HEK293 (cell line): ENCODE measurements at regions not wholly inside any gene's neighbourhood (a gene's known extent, or its start where the extent isn't known, plus 50 kb on each side); places are given as distances from the start of the nearest gene placed in this dataset.

Experiments
- CTCF ChIA-PET: fragments of 350-600 bp; formaldehyde crosslinking; extraction: SDS; loops from one replicate; lab custom pipeline; 2021; ENCODE audit warnings: antibody characterized with exemption; lab: Yijun Ruan, JAX
- POLR2A ChIA-PET: fragments of 300-600 bp; formaldehyde crosslinking; extraction: SDS; loops from one replicate; lab custom pipeline; 2020; ENCODE audit warnings: antibody characterized with exemption, inconsistent platforms; lab: Yijun Ruan, JAX
- H3K27ac ChIP-seq: fragments of 200-500 bp; sonication (Bioruptor generic); 2 replicates; pipeline ENCODE4 v1.5.1; 2014; ENCODE audit warnings: low read depth, low read length, control low read depth, inconsistent platforms; ENCODE audit errors: extremely low read depth
- H3K36me3 ChIP-seq, 2 experiments: fragments of 200-500 bp in 1 of 2; sonication (Bioruptor generic) in 1 of 2; 1 replicate in 1 of 2; 2 replicates in 1 of 2; pipeline ENCODE4 v1.5.1; 2014 to 2017; ENCODE audit warnings: inconsistent platforms in 2 of 2, low read length in 2 of 2; ENCODE audit not compliant: control insufficient read depth in 2 of 2, insufficient read depth in 1 of 2
- H3K4me1 ChIP-seq: fragments of 200-500 bp; sonication (Bioruptor generic); 2 replicates; pipeline ENCODE4 v1.5.1; 2014; ENCODE audit warnings: mild to moderate bottlenecking, low read length, inconsistent platforms; ENCODE audit not compliant: control insufficient read depth, insufficient read depth
- H3K4me3 ChIP-seq: 2 replicates; pipeline ENCODE4 v1.5.1; 2011; ENCODE audit warnings: low read depth, mild to moderate bottlenecking, control low read depth, low read length, moderate library complexity
- H3K9me3 ChIP-seq: fragments of 200-500 bp; sonication (Bioruptor generic); 2 replicates; pipeline ENCODE4 v1.5.1; 2014; ENCODE audit warnings: low read depth, low read length, inconsistent platforms; ENCODE audit not compliant: control insufficient read depth, insufficient read depth
- AEBP2 ChIP-seq: fragments of 450-650 bp; formaldehyde crosslinking; IDR thresholded peaks from 2 replicates; pipeline ENCODE4 v1.5.1; 2016; ENCODE audit warnings: missing biosample characterization, missing genetic modification characterization, borderline replicate concordance
- IKZF3 ChIP-seq: fragments of 450-650 bp; IDR thresholded peaks from 2 replicates; pipeline ENCODE4 v1.5.0; 2018; ENCODE audit warnings: missing biosample characterization, mild to moderate bottlenecking, missing genetic modification characterization, moderate library complexity
- KLF7 ChIP-seq: fragments of 450-650 bp; formaldehyde crosslinking; IDR thresholded peaks from 2 replicates; pipeline ENCODE4 v1.5.1; 2016; ENCODE audit warnings: missing biosample characterization, missing genetic modification characterization, borderline replicate concordance
- MYNN ChIP-seq: fragments of 450-650 bp; formaldehyde crosslinking; IDR thresholded peaks from 2 replicates; pipeline ENCODE4 v1.5.1; 2016; ENCODE audit warnings: missing biosample characterization, missing genetic modification characterization, borderline replicate concordance
- MZF1 ChIP-seq: fragments of 450-650 bp; formaldehyde crosslinking; IDR thresholded peaks from 2 replicates; pipeline ENCODE4 v1.5.1; 2017; ENCODE audit warnings: missing biosample characterization, missing genetic modification characterization, borderline replicate concordance
- PRDM1 ChIP-seq: fragments of 450-650 bp; formaldehyde crosslinking; IDR thresholded peaks from 2 replicates; pipeline ENCODE4; 2016; ENCODE audit warnings: missing biosample characterization, missing genetic modification characterization
- RBAK ChIP-seq: fragments of 450-650 bp; formaldehyde crosslinking; IDR thresholded peaks from 2 replicates; pipeline ENCODE4 v1.5.1; 2016; ENCODE audit warnings: missing biosample characterization, missing genetic modification characterization
- SP2 ChIP-seq: fragments of 450-650 bp; formaldehyde crosslinking; IDR thresholded peaks from 2 replicates; pipeline ENCODE4 v1.5.1; 2016; ENCODE audit warnings: missing biosample characterization, missing genetic modification characterization
- SP3 ChIP-seq: fragments of 450-650 bp; formaldehyde crosslinking; IDR thresholded peaks from 2 replicates; pipeline ENCODE4 v1.5.1; 2016; ENCODE audit warnings: missing biosample characterization, missing genetic modification characterization
- WT1 ChIP-seq: fragments of 450-650 bp; formaldehyde crosslinking; IDR thresholded peaks from 2 replicates; pipeline ENCODE4 v1.5.1; 2016; ENCODE audit warnings: missing biosample characterization, missing genetic modification characterization
- ZBTB17 ChIP-seq: fragments of 450-650 bp; formaldehyde crosslinking; IDR thresholded peaks from 2 replicates; pipeline ENCODE4 v1.5.1; 2016; ENCODE audit warnings: missing biosample characterization, missing genetic modification characterization
- ZFP37 ChIP-seq: fragments of 450-650 bp; formaldehyde crosslinking; IDR thresholded peaks from 2 replicates; pipeline ENCODE4 v1.5.1; 2016; ENCODE audit warnings: missing biosample characterization, missing genetic modification characterization
- ZNF114 ChIP-seq: fragments of 450-650 bp; formaldehyde crosslinking; IDR thresholded peaks from 2 replicates; pipeline ENCODE4 v1.5.0; 2017; ENCODE audit warnings: missing biosample characterization, missing genetic modification characterization
- ZNF121 ChIP-seq: fragments of 450-650 bp; formaldehyde crosslinking; IDR thresholded peaks from 2 replicates; pipeline ENCODE4 v1.5.1; 2016; ENCODE audit warnings: missing biosample characterization, missing genetic modification characterization
- ZNF140 ChIP-seq: fragments of 450-650 bp; formaldehyde crosslinking; IDR thresholded peaks from 2 replicates; pipeline ENCODE4 v1.5.1; 2016; ENCODE audit warnings: missing biosample characterization, missing genetic modification characterization
- ZNF23 ChIP-seq: fragments of 450-650 bp; formaldehyde crosslinking; IDR thresholded peaks from 2 replicates; pipeline ENCODE4 v1.5.1; 2016; ENCODE audit warnings: missing biosample characterization, missing genetic modification characterization, borderline replicate concordance
- ZNF274 ChIP-seq, 2 experiments: fragments of 200-500 bp in 1 of 2; fragments of 450-650 bp in 1 of 2; sonication (Bioruptor generic) in 1 of 2; formaldehyde crosslinking in 1 of 2; IDR thresholded peaks; 2 replicates each; pipeline versions ENCODE4 v1.5.1 to v1.6.1; 2014 to 2016; ENCODE audit warnings: borderline replicate concordance in 1 of 2, inconsistent platforms in 1 of 2, low read length in 1 of 2, missing biosample characterization in 1 of 2, missing genetic modification characterization in 1 of 2
- ZNF311 ChIP-seq: fragments of 450-650 bp; formaldehyde crosslinking; IDR thresholded peaks from 2 replicates; pipeline ENCODE4 v1.5.1; 2017; ENCODE audit warnings: missing biosample characterization, missing genetic modification characterization, borderline replicate concordance
- ZNF433 ChIP-seq: fragments of 450-650 bp; formaldehyde crosslinking; IDR thresholded peaks from 2 replicates; pipeline ENCODE4 v1.5.1; 2016; ENCODE audit warnings: missing biosample characterization, missing genetic modification characterization, low read depth
- ZNF530 ChIP-seq: fragments of 450-650 bp; formaldehyde crosslinking; IDR thresholded peaks from 2 replicates; pipeline ENCODE4 v1.5.1; 2016; ENCODE audit warnings: low read depth, missing biosample characterization, missing genetic modification characterization
- ZNF555 ChIP-seq: fragments of 450-650 bp; formaldehyde crosslinking; conservative IDR thresholded peaks from 2 replicates; pipeline ENCODE4 v1.5.1; 2017; ENCODE audit warnings: missing biosample characterization, mild to moderate bottlenecking, missing genetic modification characterization, inconsistent platforms
- ZNF580 ChIP-seq: fragments of 450-650 bp; formaldehyde crosslinking; IDR thresholded peaks from 2 replicates; pipeline ENCODE4 v1.5.1; 2016; ENCODE audit warnings: missing biosample characterization, missing genetic modification characterization
- ZNF596 ChIP-seq: fragments of 450-650 bp; IDR thresholded peaks from 2 replicates; pipeline ENCODE4 v1.5.0; 2018; ENCODE audit warnings: missing biosample characterization, mild to moderate bottlenecking, missing genetic modification characterization, moderate library complexity
- ZNF610 ChIP-seq: fragments of 450-650 bp; formaldehyde crosslinking; IDR thresholded peaks from 2 replicates; pipeline ENCODE4 v1.5.1; 2016; ENCODE audit warnings: missing biosample characterization, missing genetic modification characterization, borderline replicate concordance
- ZNF791 ChIP-seq: fragments of 450-650 bp; formaldehyde crosslinking; IDR thresholded peaks from 2 replicates; pipeline ENCODE4 v1.5.1; 2016; ENCODE audit warnings: missing biosample characterization, missing genetic modification characterization
- TF ChIP-seq, protein P1 (sequence below): fragments of 450-650 bp; formaldehyde crosslinking; IDR thresholded peaks from 2 replicates; pipeline ENCODE4 v1.5.1; 2016; ENCODE audit warnings: missing biosample characterization, missing genetic modification characterization
- TF ChIP-seq, protein P2 (sequence below): fragments of 450-650 bp; formaldehyde crosslinking; IDR thresholded peaks from 2 replicates; pipeline ENCODE4 v1.5.1; 2016; ENCODE audit warnings: missing biosample characterization, missing genetic modification characterization

- no peak for TF ChIP-seq PRDM1 (tag by site-specific recombination)
- TF ChIP-seq ZNF121: no peak
- no peak for TF ChIP-seq RBAK (tag by site-specific recombination)
- TF ChIP-seq ZNF580 (tag by site-specific recombination): no peak
- TF ChIP-seq ZNF311 (tag by site-specific recombination): no peak
- no peak for TF ChIP-seq SP3 (tag by site-specific recombination)
Measured at GRCh38 chr7:11300241-11300640, 326.6 kb downstream of the PHF14 start (continued).

- Histone ChIP-seq H3K9me3 (no peaks in the 10 kb centered on the region), H3K36me3 (no peaks in the 10 kb centered on the region)
- TF ChIP-seq IKZF3 (tag by site-specific recombination) (no peak), ZNF596 (tag by site-specific recombination) (no peak), WT1 (tag by site-specific recombination) (no peak), ZBTB17 (no peak), AEBP2 (tag by site-specific recombination) (no peak), MYNN (tag by site-specific recombination) (no peak), ZNF791 (no peak), ZNF555 (tag by site-specific recombination) (no peak), ZNF610 (no peak), ZNF114 (tag by site-specific recombination) (no peak), SP2 (tag by site-specific recombination) (no peak)
- TF ChIP-seq, protein P1, sequence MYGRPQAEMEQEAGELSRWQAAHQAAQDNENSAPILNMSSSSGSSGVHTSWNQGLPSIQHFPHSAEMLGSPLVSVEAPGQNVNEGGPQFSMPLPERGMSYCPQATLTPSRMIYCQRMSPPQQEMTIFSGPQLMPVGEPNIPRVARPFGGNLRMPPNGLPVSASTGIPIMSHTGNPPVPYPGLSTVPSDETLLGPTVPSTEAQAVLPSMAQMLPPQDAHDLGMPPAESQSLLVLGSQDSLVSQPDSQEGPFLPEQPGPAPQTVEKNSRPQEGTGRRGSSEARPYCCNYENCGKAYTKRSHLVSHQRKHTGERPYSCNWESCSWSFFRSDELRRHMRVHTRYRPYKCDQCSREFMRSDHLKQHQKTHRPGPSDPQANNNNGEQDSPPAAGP (tag by site-specific recombination): no peak
- TF ChIP-seq, all 188 proteins: peak for 0
- POLR2A ChIA-PET: no interaction called here
- H3K4me3 ChIP-seq: no peak overlapping the region
- no peaks in the 10 kb centered on the region for H3K4me1 ChIP-seq
- H3K27ac ChIP-seq: no peak overlapping the region
- CTCF ChIA-PET: no interaction called here
Measured at GRCh38 chr7:11302121-11302520, 328.4 kb downstream of the PHF14 start.

GRCh38 chr7:11313801-11314200 is 340.1 kb downstream of the PHF14 start:
- Histone ChIP-seq H3K9me3 (no peaks in the 10 kb centered on the region), H3K4me3 (no peak overlapping the region), H3K4me1 (no peaks in the 10 kb centered on the region), H3K36me3 (no peaks in the 10 kb centered on the region), H3K27ac (no peak overlapping the region)
- ChIA-PET POLR2A (no interaction called here), CTCF (no interaction called here)
- TF ChIP-seq ZNF23 (no peak), ZNF274 (IDR thresholded peaks at IDR 0.05; ENCODE audit: low read length) (no peak), ZNF274 (tag by site-specific recombination; IDR thresholded peaks at IDR 0.05; ENCODE audit: borderline replicate concordance) (no peak), ZNF140 (tag by site-specific recombination) (no peak), ZNF530 (tag by site-specific recombination) (no peak), ZFP37 (tag by site-specific recombination) (no peak), ZNF433 (tag by site-specific recombination) (no peak), KLF7 (no peak), MZF1 (no peak)
- TF ChIP-seq, protein P2, sequence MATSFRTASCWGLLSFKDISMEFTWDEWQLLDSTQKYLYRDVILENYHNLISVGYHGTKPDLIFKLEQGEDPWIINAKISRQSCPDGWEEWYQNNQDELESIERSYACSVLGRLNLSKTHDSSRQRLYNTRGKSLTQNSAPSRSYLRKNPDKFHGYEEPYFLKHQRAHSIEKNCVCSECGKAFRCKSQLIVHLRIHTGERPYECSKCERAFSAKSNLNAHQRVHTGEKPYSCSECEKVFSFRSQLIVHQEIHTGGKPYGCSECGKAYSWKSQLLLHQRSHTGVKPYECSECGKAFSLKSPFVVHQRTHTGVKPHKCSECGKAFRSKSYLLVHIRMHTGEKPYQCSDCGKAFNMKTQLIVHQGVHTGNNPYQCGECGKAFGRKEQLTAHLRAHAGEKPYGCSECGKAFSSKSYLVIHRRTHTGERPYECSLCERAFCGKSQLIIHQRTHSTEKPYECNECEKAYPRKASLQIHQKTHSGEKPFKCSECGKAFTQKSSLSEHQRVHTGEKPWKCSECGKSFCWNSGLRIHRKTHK (tag by site-specific recombination): no peak
